HL-60 (cell line): ENCODE measurements at regions not wholly inside any gene's neighbourhood (a gene's known extent, or its start where the extent isn't known, plus 50 kb on each side); places are given as distances from the start of the nearest gene placed in this dataset.
"Not testable (repeated sequence)": the region's sequence is repeated elsewhere in the genome, so short reads cannot be mapped to it uniquely, and the experiment has no call there.

Experiments
- DNase-seq, 2 experiments: peaks; one replicate each; pipeline ENCODE4 v3.0.0-alpha.2; 2010 to 2020; ENCODE audit warnings: low read depth in 1 of 2, low spot score in 1 of 2
- H3K27ac ChIP-seq: fragments of 250-450 bp; sonication (Bioruptor Pico); replicated peaks from 2 replicates; pipeline ENCODE4 v1.5.1; 2020; ENCODE audit warnings: mild to moderate bottlenecking, moderate library complexity
- H3K27me3 ChIP-seq: fragments of 250-450 bp; sonication (Bioruptor Pico); 2 replicates; pipeline ENCODE4 v1.5.1; 2021; ENCODE audit warnings: mild to moderate bottlenecking, moderate library complexity; ENCODE audit not compliant: insufficient read depth, poor library complexity, severe bottlenecking
- H3K4me3 ChIP-seq: replicated peaks from 2 replicates; pipeline ENCODE4 v1.5.1; 2011; ENCODE audit warnings: mild to moderate bottlenecking, control low read depth, low read length; ENCODE audit not compliant: insufficient read depth
- CTCF ChIP-seq: IDR thresholded peaks from one replicate; pipeline ENCODE4 v1.5.1; 2011; ENCODE audit warnings: low read length, control low read depth, inconsistent platforms; ENCODE audit not compliant: insufficient read depth
- GABPA ChIP-seq: IDR thresholded peaks from 2 replicates; pipeline ENCODE4 v1.6.1; 2012; ENCODE audit warnings: low read depth
- POLR2AphosphoS5 ChIP-seq: IDR thresholded peaks from 2 replicates; pipeline ENCODE4 v1.6.1; 2012; ENCODE audit warnings: low read depth
- REST ChIP-seq: IDR thresholded peaks from 2 replicates; pipeline ENCODE4 v1.6.1; 2012; ENCODE audit warnings: low read depth; ENCODE audit not compliant: insufficient replicate concordance
- SPI1 ChIP-seq: IDR thresholded peaks from 2 replicates; pipeline ENCODE4 v1.6.1; 2012; ENCODE audit warnings: low read depth, mild to moderate bottlenecking, borderline replicate concordance

GRCh38 chr2:109712746-109713145 lies 81.4 kb upstream of the RGPD5 start:
- Histone ChIP-seq H3K27ac (no peak overlapping the region), H3K27me3 (no peaks in the 10 kb centered on the region), H3K4me3 (no peak overlapping the region)
- TF ChIP-seq GABPA (no peak), SPI1 (no peak), REST (no peak), POLR2AphosphoS5 (no peak), CTCF (no peak)
- no peak for DNase-seq

- no peak for DNase-seq
- Histone ChIP-seq H3K4me3 (no peak overlapping the region), H3K27ac (no peak overlapping the region), H3K27me3 (no peaks in the 10 kb centered on the region)
- no peak for TF ChIP-seq GABPA
- TF ChIP-seq REST, result no peak
- TF ChIP-seq SPI1, result no peak
- no peak for TF ChIP-seq CTCF
- no peak for TF ChIP-seq POLR2AphosphoS5
Observed at GRCh38 chr2:109715313-109715805, 78.7 kb upstream of the RGPD5 start.

- not testable (repeated sequence) for H3K4me3 ChIP-seq, H3K27me3 ChIP-seq, H3K27ac ChIP-seq, DNase-seq
Observed at GRCh38 chr2:109716596-109716995, 77.5 kb upstream of the RGPD5 start.

GRCh38 chr2:109718139-109718538 lies 76.0 kb upstream of the RGPD5 start:
- TF ChIP-seq POLR2AphosphoS5 (no peak), SPI1 (no peak), REST (no peak), GABPA (no peak), CTCF (no peak)
- no peaks in the 10 kb centered on the region for H3K27me3 ChIP-seq
- DNase-seq, result no peak
- no peak overlapping the region for H3K4me3 ChIP-seq
- H3K27ac ChIP-seq, result no peak overlapping the region
